HK-2 (cell line): ENCODE measurements at regions not wholly inside any gene's neighbourhood (a gene's known extent, or its start where the extent isn't known, plus 50 kb on each side); places are given as distances from the start of the nearest gene placed in this dataset.
"Not testable (repeated sequence)": the region's sequence is repeated elsewhere in the genome, so short reads cannot be mapped to it uniquely, and the experiment has no call there.

ENCODE experiments used
- DNase-seq: peaks from one replicate; pipeline ENCODE4 v3.0.0-alpha.2; 2018; ENCODE audit not compliant: unreplicated experiment

DNA sequence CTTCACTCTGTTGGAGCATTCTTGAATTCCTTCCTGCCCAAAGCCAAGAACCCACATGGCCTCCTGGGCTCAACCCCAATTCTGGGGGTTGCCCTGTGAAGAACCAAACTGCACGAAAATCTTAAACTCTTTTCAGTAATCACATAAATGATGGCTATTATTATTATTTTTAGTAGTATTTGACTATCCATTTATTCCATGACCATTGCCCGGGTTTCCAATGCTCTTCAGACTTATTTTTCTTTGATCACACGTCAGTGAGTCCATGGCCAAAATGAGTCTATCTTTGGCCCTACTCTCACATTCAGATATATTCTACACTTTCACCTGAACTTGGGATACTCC lies 185.9 kb downstream of the AVL9 start:
- DNase-seq = no peak

GRCh38 chr7:32680259-32681173 lies 185.2 kb downstream of the AVL9 start:
- no peak for DNase-seq

- no peak for DNase-seq
Observed at GRCh38 chr7:32679192-32679591, 183.9 kb downstream of the AVL9 start.

DNA sequence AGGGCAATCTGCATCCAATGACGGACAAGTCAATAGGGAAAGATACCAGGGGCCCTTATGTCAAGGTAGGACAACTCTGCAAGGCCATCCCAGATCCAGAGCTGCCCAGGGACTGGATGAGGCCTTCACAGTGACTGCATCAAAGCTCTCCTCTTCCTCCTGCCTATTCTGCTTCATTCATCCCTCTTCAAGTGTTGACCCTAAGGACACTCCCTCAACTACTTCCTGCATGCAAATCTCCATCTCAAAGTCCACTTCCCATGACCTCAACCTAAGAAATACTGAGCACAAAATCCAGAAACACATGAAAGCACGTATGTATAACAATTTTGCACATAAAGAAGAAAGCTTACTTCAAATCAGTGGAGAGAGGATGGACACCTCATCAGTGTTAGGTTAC lies 182.3 kb downstream of the AVL9 start:
- no peak for DNase-seq

GRCh38 chr7:32676249-32676941 lies 181.1 kb downstream of the AVL9 start:
- DNase-seq = no peak

DNA sequence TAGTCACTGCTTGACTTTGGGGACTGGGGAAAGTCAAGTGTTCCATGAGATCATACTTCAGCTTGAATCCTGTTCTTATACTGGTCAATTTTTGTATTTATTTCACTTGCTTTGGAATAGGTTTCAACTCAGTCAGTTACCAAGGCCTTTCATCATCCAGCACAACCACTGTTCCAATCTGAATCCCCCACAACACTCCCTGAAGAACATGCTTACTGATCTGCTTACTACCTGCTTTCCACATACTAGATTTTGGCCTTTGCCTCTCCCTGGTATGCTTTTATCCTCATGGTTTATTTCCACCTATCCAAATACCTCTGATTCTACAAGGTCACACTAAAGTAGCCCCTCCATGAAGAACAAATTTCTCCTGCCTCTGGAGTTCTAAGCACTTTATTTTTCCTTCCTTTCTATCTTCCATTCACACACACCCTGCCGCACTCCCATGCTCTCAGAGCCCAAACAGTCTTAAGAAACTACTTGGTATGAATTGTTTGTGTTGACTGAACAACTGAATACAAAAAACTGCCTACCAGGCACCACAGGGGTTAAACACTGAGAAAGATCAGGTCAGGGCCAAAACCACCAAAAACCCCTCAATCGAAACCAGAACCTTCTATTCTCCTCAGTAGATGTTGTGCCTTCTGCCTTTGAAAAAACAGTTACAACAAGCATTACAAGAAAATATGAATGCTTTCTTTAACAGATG lies 178.1 kb downstream of the AVL9 start:
- DNase-seq = no peak

GRCh38 chr7:32670110-32671025 lies 175.1 kb downstream of the AVL9 start:
- DNase-seq = peak; percentile 63

DNA sequence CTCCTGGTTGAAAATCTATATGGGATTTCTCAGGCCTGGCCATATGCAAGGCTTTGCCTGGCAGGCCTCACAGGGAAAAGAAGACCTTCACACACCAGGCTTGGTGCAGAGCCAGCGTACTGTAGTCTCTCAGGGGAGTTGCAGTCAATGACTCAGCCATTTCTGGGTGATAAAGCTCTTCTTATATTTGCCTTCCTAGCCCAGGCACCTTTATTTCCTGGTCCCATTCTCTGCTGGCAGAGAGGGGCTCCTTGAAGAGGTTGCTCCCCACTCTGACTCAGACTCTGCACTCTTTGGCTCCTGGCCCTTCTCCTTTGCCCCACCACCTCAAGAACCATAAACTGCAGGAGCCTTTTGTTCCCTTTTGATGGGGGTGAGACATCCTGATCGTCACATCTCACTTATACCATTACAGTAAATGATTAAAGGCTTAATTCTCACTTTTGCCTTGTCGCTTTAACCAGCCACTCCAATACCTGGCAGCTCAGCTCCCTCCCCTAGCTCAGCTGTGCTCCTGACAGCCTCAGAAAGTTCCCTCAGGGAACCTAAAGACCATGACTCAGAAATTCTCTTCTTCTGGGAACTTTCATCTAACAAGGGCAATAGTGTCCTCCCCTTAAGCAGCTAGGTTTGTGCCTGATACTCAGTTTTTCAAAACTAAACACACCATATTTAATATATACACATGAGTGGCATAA lies 174.0 kb downstream of the AVL9 start:
- DNase-seq = peak; percentile 79

DNA sequence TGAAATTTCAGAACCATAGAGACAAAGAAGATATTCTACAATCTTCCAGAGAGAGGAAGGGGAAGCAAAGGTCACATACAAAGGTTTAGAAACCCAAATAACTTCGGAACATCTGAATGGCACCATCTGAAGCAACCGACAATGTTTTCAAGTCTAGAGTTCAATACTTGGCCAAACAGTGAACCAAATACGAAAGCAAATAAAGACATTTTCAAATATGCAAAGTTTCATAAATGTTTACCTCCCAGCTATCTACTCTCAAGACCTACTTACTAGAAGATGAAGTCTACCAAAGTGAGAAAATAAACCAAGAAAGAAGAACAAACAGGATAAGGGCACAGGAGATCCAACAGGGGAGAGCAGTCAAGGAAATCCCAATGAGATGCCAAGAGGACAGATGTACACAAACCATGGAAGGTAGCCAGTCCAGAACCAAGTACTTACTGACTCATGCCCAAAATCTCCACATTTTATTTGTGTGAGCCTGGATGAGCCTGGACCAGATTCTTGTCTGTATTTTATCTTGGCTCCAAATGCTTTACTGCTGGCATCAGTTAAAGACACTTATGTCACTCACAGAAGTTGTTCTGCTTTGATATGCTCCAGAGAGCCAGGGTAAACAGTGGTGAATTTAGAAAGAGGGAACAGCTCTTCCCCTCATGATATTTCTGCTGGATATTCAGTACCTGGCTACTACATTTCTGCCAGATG lies 173.3 kb downstream of the AVL9 start:
- DNase-seq = not testable (repeated sequence)

DNA sequence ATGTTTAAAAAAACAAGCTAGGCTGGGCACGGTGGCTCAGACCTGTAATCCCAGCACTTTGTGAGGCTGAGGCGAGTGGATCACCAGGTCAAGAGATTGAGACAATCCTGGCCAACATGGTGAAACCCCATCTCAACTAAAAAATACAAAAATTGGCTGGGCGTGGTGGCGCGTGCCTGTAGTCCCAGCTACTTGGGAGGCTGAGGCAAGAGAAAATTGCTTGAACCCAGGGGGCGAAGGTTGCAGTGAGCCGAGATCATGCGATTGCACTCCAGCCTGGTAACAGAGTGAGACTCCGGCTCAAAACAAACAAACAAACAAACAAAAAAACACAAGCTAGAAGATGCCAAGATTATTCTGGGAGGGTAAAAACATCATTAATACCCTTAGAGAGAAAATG lies 172.3 kb downstream of the AVL9 start:
- DNase-seq = not testable (repeated sequence)

GRCh38 chr7:32663805-32664211 lies 168.5 kb downstream of the AVL9 start:
- DNase-seq = not testable (repeated sequence)

- not testable (repeated sequence) for DNase-seq
Observed at GRCh38 chr7:32662509-32662908, 167.2 kb downstream of the AVL9 start.

GRCh38 chr7:32661929-32662328 lies 166.6 kb downstream of the AVL9 start:
- no peak for DNase-seq

GRCh38 chr7:32661501-32661900 lies 166.2 kb downstream of the AVL9 start:
- no peak for DNase-seq

DNA sequence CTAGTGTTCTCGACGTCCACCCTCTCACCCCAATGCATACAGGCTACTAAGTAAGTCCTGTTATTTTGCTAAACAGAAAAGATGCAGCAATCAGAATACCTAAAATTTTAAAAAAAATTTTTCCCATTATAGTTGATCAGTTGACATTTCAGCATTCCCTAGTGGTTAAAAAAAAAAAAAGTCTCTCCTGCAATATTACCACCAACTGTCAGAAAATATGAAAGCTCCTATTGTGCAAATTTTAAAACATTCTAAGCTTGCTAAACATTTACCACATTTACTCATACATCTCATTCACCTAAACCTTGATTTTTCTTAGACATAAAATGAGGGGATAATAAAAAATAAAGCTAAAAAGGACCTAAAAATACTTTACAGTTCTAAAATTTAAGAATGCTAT lies 165.6 kb downstream of the AVL9 start:
- no peak for DNase-seq

DNA sequence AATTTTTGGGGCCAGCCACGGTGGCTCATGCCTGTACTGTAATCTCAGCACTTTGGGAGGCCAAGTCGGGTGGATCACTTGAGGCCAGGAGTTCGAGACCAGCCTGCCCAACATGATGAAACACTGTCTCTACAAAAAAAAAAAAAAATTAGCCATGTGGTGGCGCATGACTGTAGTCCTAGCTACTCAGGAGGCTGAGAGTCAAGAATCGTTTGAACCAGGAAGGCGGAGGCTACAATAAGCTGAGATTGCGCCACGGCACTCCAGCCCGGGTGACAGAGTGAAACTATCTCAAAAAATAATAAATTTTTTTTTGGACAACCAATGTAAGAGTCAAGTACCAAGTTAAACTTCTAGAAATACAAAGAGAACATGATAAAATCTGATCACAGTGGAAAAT lies 164.6 kb downstream of the AVL9 start:
- DNase-seq = no peak

- DNase-seq = peak; percentile 12
Observed at GRCh38 chr7:32658467-32658869, 163.2 kb downstream of the AVL9 start.

DNA sequence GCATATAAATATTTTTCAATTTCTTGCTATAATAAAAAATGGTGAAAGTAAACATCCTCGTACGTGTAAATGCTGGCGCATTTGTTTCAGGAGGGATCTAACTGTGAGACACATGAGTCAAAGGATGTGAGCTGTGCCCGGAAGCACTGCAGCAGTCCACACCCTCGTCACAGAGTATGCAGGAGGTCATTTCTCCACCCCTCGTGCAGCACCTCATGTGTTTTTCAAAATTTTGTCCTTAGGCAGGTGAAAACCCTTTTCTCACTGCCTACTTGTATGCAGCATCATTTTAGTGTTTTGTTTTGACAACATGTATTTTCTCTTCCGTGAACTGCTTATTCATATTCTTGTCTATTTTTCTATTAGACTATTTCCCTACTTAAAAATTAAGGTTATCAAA lies 162.7 kb downstream of the AVL9 start:
- DNase-seq = peak; percentile 59

GRCh38 chr7:32654549-32654948 lies 159.3 kb downstream of the AVL9 start:
- DNase-seq = not testable (repeated sequence)

GRCh38 chr7:32650356-32650755 lies 155.1 kb downstream of the AVL9 start:
- DNase-seq = not testable (repeated sequence)
